GM12864 (cell line): ENCODE measurements at regions not wholly inside any gene's neighbourhood (a gene's known extent, or its start where the extent isn't known, plus 50 kb on each side); places are given as distances from the start of the nearest gene placed in this dataset.

Experiments used
- DNase-seq: peaks from one replicate; pipeline ENCODE4 v3.0.0-alpha.2; 2011; ENCODE audit warnings: low read depth
- H3K4me3 ChIP-seq: 2 replicates; pipeline ENCODE4 v1.5.1; 2011; ENCODE audit warnings: mild to moderate bottlenecking, low read depth, low read length, control low read depth
- TF ChIP-seq, protein P1 (sequence below): IDR thresholded peaks from 2 replicates; pipeline ENCODE4 v1.5.1; 2011; ENCODE audit warnings: low read depth, mild to moderate bottlenecking, moderate library complexity, low read length, control low read depth, inconsistent platforms; ENCODE audit errors: missing control alignments

- no peak for DNase-seq
- H3K4me3 ChIP-seq = no peak overlapping the region
- TF ChIP-seq, protein P1, sequence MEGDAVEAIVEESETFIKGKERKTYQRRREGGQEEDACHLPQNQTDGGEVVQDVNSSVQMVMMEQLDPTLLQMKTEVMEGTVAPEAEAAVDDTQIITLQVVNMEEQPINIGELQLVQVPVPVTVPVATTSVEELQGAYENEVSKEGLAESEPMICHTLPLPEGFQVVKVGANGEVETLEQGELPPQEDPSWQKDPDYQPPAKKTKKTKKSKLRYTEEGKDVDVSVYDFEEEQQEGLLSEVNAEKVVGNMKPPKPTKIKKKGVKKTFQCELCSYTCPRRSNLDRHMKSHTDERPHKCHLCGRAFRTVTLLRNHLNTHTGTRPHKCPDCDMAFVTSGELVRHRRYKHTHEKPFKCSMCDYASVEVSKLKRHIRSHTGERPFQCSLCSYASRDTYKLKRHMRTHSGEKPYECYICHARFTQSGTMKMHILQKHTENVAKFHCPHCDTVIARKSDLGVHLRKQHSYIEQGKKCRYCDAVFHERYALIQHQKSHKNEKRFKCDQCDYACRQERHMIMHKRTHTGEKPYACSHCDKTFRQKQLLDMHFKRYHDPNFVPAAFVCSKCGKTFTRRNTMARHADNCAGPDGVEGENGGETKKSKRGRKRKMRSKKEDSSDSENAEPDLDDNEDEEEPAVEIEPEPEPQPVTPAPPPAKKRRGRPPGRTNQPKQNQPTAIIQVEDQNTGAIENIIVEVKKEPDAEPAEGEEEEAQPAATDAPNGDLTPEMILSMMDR = no peak
Observed at GRCh38 chr5:31122998-31123951, 70.2 kb upstream of the CDH6 start.

DNA sequence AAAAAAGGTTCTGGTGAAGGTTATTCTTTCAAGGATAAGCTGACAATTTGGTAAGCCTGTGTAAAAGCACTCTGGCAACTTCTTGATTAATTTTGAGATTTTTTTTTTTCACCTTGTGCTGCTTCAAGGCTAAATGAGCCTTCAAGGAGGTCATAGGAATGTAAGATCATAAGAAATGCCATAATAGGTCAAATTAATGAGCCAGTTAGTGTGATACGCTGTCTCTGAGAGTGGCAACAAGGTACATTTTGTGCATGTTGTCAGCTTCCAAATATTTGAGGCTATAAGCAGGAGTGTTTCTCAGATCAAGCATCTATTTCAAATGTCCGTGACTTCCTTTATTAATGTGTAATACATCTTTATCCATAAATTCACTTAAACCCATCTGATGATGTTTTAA is 72.3 kb upstream of the CDH6 start:
- no peak overlapping the region for H3K4me3 ChIP-seq
- TF ChIP-seq, protein P1 = no peak
- no peak for DNase-seq

DNA sequence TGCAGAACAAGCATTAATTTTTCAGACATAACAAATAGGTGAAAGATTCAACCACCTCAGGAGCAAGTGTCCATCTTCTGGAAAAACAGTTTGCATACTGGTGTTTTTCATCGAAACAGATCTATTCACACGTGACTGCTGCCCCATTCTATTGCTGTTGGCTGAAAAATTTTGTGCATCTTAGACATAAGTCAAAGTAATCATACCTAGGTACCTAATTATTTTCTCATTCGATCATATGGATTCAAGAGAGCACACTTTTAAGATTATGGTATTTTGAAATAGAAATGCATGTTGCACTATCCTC is 72.9 kb upstream of the CDH6 start:
- TF ChIP-seq, protein P1 = no peak

DNA sequence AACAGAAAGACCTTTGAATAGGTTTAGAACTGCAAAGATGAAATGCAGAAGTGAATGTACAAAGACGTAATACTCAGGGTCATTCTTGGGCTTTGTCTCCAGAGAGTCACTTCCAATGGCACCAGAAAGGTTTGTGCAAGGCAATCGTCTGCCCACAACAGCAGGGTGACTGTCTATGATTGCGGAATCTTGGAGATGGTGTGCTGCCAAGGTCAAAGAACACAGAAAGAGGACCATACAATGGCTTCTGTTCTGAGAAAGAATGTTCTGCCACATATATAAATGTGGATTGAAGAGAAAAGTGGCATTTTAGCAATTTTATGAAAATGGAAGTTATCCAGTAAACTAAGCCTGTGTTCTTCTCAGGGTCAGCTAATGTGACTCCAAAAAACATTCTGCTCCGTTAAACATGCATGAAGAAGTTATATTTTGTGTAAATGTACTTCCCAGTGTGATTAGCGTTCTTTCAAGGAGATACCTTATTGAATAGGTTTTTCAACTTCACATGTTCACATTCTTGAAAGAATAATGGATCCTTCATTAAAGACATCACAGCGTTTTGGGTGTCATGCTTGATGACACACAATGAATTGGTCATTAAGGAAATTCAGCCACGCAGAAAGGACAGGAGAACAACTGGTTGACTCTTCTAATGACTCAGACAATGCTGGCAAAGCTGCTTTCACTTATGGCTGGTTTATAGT is 73.4 kb upstream of the CDH6 start:
- DNase-seq = no peak
- TF ChIP-seq, protein P1 = no peak
- no peak overlapping the region for H3K4me3 ChIP-seq

More for the DNA sequence above, 72.9 kb upstream of the CDH6 start:
- no peak overlapping the region for H3K4me3 ChIP-seq
- DNase-seq = no peak

DNA sequence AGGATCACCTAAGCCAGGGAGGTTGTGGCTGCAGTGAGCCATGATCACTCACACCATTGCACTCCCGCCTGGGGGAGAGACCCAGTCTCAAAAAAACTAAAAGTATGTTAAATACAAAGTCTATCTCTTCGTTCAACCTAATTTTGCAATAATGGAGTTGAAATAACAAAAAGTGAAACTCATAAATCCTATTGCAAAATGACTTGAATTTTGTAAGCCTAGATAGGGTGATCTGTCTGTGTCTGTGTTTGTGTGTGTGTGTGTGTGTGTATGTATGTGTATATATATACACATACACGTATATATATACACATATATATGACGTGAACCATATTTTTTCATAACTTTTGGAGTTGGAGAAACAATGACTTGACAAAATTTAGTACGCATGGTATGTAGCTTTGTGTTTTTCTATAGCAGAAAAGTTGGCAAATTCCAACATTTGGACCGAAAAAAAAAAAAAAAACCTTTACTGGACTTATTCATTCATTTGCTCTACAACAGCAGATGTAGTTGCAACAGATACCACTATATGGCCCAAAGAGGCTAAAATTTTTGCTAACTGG is 76.9 kb upstream of the CDH6 start:
- TF ChIP-seq, protein P1 = no peak
- DNase-seq = no peak
- no peak overlapping the region for H3K4me3 ChIP-seq

DNA sequence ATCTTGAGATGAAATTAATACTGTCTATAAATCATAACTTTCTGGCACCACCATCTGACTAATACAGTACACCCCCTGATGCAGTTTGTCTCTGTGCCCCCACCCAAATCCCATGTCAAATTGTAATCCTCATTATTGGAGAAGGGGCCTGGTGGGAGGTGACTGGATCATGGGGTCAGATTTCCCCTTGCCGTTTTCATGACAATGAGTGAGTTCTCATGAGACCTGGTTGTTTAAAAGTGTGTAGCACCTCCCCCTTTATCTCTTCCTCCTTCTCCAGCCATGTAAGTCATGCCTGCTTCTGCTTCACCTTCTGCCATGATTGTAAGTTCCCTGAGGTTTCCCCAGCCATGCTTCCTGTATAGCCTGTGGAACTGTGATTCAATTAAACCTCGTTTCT is 78.7 kb upstream of the CDH6 start:
- TF ChIP-seq, protein P1 = no peak
- DNase-seq = no peak
- H3K4me3 ChIP-seq = no peak overlapping the region
